ENCODE measurements at regions not wholly inside any gene's neighbourhood (a gene's known extent, or its start where the extent isn't known, plus 50 kb on each side); places are given as distances from the start of the nearest gene placed in this dataset.

DNA sequence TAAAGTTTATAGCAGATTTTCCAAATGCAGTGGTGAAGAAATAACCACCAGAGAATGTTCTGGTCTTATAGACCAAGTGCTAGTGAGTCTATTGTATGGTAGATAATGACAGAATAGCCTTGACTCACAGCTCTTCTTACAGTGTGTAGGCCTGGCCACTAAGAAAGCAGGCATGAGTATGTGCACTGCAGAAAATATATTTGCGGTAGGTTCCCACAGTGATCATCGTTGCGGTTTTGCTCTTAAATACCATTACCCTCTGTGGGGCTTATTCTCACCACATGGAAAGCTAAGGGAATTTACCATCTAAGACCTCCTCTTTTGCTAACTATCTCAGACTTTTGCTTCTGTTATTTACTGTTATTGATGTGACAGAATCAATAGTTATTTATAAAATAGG is 212.3 kb upstream of the SYNDIG1 start:
- DNase-seq (ENCODE audit: low spot score): no peak

DNA sequence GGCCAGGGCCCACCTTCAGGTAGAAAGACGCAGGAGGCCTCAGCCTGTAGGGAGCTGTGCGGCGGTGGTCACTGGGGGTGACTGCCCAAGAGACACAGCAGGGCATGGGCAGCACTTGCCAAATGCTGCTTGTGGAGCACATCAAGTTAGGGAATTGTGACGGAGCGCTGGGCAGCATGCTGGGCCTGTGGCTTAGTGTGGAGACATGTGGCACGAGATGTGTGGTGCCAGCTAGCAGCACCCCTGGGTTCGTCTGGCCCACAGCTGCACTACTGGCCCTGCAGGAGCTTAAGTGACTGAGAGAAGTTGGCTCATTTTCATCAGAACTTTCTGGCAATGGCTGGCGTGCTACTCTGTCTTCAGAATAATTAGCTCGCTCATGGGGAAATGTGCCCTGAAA is 213.1 kb upstream of the SYNDIG1 start:
- DNase-seq (ENCODE audit: low spot score): no peak

DNA sequence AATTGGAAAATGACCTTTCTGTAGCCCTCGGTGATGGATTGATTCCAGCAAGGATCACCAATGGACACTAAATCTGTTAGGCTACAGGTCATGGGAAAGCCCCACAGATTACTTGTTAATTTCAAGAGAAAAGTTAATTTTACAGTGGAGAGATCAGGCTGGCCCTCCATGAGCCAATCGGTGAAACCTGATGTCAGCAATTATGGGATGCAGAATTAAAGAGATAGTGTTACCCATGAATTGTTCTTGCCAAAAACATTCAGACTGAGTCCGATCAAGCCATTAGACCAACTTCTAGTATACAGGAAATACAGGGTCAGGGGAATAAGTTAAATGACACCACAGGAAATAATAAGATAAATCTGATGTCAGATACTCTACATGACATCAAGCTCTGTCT is 214.9 kb upstream of the SYNDIG1 start:
- DNase-seq (ENCODE audit: low spot score): no peak

DNA sequence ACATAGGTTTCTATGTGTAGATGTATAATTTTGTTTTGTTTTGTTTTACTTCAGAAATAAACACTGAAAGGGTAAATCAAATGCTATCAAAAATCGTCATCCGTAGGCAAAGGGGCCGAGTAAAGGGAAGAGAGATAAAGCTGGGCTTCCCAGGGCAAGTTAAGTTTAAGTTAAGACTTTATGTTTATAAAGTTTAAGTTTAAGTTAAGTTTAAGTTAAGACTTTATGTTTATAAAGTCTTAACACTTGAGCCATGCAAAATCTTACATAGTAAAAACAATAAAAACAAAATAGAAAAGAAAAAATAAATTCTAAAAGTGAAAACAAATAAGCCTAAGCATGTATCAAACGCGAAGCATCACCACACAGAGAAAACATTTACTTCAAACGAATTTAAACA is 216.1 kb upstream of the SYNDIG1 start:
- DNase-seq (ENCODE audit: low spot score): no peak

DNA sequence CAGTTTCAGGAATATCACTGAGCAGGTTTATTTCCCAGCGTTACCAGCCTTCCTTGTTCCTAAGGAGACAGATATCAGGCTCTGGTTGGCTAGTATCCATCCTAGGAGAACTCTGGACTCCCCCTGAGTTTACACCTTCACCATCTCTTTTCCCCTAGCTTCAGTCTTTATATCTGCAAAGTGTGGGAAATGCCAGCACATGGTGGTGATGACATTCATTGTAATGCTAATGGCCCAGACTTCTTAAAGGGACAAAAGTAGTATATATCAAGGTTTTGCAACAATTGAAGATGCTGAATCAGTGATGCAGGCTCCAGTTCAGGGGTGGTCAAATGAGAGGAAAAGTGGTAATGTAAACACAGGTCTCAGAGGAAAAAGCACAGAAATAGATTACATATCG is 224.3 kb upstream of the SYNDIG1 start:
- no peak for DNase-seq (ENCODE audit: low spot score)

DNA sequence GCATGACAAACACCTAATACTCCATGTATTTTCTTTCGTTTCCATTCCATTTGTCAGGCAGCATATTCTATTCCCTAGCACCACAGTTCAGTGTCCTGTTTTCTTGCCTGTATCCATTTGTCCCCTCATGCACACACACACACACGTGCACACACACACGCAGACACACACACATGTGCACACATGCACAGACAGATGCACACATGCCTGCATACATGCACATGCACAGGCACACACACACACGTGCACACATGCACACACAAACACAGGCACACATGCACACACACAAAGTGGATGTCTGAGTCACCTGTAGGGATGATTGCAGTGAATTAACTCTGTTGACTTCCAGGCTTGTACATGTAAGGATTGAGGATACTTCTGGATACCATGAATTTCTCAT is 226.7 kb upstream of the SYNDIG1 start:
- no peak for DNase-seq (ENCODE audit: low spot score)

DNA sequence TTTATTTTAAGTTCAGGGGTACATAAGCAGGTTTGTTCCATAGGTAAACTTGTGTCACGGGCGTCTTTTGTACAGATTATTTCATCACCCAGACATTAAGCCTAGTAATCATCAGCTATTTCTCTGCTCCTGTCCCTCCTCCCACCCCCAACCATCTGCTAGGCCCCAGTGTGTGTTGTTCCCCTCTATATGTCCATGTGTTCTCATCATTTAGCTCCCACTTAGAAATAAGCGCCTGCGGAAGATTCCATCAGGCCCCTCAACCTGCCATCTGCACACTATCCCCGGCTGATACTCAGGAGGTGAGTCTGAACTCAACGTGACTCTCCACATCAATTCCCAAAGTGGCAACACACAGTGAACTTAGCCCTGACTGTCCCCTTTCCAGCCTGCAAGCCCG is 228.0 kb upstream of the SYNDIG1 start:
- DNase-seq (ENCODE audit: low spot score): no peak

DNA sequence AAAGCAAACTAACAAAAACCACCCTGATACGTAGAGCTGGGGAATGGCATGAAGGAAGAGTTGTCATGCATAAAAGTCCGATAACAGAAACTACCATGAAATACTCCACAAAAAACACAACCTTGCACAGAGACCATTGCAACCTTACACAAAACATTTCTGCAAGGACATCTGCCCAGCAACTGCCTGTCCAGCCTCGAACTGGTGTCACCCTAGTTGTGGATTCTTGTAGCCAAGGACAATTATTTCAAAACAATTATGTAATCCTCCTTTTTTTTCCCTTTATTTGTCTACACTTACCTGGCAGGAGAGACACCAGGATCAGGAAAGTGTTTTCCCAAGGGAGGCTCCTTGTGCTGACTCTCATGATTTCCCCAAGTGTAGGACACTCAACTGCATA is 232.5 kb upstream of the SYNDIG1 start:
- DNase-seq (ENCODE audit: low spot score): no peak

DNA sequence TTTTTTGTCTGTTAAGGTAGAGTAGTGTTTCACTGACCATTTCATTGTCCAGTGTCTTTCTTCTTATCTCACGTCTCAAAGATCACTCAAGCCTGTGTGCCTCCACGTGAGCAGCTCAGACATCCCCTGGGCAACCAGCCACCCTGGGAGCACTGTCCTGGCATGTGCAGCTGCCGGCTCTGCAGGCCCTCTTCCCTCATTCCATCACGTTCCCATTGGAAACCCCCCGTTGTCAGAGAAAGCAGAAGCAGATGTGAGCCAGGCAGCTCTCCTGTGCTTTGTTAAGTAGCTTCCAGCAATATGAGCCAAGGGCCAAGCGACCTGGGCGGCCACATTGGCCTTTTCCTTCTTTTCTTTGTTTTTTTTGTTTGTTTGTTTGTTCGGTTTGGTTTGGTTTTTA is 233.2 kb upstream of the SYNDIG1 start:
- no peak for DNase-seq (ENCODE audit: low spot score)

DNA sequence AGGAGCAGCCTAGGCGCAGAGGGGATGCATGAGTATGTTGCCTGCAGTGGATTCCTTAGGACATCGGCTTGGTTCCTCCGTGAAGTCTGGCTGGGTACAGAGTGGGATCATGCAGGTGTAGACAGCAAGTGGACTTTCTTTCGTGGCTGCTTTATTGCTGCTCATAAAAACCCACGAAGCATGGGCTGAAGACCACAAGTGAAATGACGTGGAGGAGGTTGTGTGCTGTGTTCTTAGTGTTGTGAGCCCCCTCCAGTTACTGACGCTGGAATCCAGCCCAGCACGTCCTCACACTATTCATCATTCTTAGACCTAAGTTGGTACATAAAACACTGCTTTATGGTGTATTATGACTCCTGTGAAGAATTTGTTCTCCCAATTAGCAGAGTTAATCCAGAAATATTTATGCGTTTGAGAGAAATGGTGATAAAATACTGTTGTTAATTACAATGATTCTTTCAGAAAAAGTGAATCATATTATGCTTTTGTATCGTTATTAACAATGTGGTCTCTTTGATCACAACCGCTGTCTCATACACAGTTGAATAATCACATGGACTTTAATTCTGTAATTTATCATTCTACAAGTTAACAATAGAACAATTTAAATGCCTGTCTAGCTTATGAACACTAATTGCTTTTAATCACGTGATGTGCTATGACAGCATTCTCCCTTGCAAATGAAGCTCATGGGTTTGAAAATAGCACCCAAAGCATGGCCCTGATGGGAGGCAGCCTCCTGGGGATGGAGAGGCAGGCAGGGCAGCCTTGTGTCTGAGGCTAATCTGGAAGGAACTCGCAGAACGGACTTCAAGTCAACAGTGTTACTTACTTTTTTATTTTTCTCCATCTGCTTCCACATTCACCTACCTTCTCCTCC is 233.9 kb upstream of the SYNDIG1 start:
- DNase-seq (ENCODE audit: low spot score): no peak

DNA sequence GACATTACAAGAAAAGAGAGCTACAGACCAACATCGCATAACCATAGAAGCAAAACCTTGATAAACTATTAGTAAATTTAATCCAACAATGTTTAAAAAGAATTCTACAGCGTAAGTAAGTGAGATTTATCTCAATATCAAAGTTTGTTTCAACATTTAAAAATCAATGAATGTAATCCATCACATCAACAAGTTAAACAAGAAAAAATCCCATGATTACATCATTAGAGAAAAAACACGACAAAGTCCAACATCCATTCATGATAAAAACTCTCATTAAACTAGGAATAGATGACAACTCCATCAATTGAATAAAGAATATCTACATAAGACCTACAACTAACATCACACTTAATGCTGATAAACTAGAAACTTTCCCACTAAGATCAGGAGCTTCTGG is 239.0 kb upstream of the GGTLC1 start:
- DNase-seq (ENCODE audit: low spot score): no peak

DNA sequence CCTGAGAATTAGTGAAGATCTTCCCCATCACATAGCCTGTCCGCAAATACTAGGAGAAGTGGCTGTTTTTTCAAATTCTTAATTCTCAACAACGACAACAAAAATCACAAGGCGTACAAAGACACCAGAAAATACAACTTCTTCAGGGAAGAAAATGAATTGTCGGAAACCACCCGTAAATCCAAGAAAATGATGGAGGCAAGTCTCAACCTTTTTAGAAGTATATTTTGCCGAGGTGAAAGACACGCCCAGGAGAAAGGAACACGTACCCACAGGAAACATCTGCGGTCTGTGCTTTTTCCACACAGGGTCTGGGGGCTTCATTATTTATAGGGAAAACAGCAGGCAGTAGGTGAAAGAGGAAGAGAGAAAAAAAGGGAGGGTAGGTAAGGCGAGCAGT is 223.9 kb upstream of the GGTLC1 start:
- no peak for DNase-seq (ENCODE audit: low spot score)

DNA sequence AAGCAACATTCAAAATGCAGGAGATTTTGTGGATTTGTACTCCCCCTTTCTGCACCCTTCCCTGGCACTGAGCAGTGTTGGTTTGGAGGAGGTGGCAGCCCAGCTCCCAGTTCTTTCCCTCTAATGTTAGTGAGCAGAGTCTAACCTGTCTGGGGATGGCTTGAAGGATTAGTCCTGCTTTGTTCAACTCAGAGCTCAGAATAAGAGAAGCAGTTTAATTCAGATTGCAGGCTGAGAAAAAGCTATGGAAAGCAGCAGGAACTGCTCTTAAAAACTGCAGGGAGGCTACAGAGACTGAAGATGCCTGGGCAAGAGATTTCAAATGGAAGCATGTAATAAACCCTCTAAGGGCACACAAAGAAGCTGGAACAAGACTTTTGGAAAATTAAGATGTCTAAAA is 223.4 kb upstream of the GGTLC1 start:
- DNase-seq (ENCODE audit: low spot score): no peak

DNA sequence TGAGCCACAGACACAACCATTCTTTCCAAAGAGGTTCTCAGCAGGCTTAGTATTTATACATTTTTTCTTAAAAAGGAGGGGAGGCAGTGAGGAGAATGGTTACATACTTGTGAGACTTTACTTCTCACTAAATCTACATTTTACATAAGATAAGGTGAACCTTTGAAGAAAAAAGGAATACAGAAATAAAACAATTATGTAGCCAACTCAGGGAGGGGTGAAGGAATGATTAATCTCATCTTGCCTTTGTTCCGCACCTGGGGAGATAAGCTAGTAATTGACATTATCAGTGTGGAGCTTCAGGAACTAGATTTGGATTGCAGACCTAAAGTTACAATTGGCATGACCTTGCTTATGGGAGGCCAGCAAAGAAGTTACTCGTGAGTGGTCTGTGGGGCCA is 221.8 kb upstream of the GGTLC1 start:
- DNase-seq (ENCODE audit: low spot score): no peak

DNA sequence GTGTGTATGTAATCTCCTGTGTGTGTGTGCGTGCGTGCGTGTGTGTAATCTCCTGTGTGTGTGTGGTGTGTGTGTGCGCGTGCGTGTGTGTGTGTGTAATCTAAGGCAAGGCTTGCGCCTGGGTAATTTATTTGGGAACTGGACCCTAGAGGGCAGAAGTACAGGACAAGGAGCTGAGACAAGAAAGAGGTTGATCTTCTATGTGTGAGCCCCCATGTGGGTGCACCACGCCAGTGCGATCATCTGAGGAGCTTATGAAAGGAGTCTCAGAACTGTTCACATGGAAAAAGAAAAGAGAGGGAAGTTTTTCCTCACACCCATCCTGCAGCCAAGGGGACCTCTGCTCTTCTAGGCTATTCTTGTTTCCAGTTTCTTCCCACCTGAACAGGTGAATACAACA is 220.1 kb upstream of the GGTLC1 start:
- no peak for DNase-seq (ENCODE audit: low spot score)

DNA sequence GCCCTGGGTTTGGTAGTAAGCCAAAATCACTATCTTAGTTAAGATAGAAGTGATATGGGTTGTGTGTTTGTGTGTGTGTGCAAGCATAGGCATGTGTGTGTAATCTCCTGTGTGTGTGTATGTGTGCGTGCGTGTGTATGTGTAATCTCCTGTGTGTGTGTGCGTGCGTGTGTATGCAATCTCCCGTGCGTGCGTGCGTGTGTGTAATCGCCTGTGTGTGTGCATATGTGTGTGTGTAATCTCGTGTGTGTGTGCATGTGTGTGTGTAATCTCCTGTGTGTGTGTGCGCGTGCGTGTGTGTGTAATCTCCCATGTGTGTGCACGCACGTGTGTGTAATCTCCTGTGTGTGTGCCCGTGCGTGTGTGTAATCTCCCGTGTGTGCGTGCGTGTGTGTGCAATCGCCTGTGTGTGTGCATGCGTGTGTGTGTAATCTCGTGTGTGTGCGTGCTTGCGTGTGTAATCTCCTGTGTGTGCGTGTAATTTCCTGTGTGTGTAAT is 219.3 kb upstream of the GGTLC1 start:
- no peak for DNase-seq (ENCODE audit: low spot score)

DNA sequence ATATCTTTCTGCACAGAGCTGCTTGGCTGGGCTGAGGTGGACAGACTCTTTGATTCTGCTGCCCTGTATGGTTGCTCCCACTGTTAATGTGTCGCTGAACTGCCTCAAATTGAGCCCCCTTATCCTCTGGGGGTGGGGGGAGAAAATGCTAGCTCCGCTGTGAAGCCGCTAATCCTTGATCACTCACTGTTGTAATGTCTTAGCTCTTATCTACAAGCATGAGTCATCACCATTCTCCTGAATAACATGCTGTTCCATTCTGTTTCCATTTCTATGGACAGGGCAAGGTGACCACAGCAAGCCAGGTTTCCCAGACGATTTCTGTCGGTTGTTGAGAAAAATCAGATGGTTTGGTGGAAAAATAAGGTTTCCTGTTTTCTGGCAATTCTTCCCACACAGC is 218.4 kb upstream of the GGTLC1 start:
- DNase-seq (ENCODE audit: low spot score): no peak

DNA sequence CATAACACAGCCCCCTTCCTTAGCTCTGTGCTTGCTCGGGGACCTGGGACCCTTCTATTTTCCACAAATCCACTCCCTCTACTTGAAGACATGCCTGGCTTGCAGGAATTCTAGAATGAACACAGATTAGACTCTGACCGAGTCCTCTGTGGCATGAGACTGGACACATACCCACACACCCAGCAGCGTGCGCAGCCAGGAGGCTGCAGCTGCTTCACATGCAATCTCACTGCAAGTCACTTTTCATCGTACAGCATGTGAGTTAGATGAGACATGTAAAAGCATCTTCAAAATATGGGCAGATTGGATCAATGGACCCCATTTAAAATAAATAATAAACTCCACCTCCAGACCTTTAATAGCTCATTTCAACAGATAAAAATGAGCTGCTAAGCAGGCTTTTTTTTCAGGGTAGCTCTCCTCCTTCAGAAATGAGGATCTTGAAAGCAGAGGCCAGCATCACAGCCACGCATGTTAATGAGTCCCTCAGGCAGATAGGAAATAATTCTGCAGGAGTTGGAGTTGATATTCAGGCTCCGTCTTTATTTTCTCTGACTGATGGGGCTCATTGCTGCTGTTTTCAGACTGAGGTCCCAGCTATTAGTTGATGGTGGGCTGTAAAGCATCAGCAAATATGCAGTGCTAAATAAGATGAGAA is 215.1 kb upstream of the GGTLC1 start:
- no peak for DNase-seq (ENCODE audit: low spot score)

DNA sequence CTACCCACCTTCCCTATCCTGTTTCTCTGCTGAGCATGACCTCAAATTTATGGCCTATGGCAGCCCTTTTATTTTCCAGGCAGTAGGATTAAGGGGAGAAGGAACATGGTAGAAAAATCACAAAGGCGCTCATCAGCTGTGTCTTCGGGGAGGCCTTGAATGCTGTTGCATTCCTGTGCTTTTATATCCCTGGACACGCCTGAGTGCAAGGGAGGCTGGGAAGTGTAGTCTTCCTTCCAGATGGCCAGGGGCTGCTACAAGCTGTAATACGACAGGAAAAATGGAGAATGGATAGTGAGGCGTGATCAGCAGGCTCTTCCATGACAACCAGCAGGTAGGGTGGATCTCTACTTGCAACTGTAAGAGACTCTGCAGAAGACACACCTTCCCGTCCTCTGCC is 210.9 kb upstream of the GGTLC1 start:
- no peak for DNase-seq (ENCODE audit: low spot score)

DNA sequence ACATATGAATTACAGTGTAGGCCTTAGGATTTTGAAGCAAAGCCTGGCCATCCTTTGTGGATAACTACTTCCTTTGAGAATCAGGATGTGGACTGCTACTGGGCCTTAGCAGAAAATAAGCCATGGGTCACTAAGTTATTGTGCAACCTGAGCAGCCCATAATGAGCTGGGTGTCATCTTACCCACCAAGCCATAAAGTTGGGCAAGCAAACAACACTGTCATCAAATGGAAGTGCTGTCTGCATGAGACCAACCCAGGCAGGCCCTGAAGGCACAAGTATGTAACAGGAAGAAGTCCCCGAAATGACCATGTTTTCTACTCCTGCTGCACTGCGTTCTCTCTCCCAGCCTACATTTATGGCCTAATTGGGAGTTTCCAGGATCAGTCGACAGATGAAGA is 205.6 kb upstream of the GGTLC1 start:
- DNase-seq (ENCODE audit: low spot score): no peak

DNA sequence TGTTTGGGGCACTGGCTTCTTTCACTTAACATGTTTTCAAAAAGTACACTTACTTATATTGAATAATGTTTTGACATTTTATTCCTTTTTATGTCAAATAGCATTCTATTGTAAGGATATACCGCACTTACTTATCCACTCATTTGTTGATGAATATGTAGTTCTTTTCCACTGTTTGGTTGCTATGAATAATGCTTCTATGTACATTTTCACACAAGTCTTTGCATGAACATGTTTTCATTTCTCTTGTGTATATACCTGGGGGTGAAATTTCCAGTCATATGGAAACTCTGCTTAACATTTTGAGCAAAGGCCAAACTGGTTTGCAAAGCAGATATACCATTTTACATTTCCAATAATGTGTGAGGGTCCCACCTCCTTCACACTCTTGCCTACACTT is 202.3 kb upstream of the GGTLC1 start:
- DNase-seq (ENCODE audit: low spot score): no peak

DNA sequence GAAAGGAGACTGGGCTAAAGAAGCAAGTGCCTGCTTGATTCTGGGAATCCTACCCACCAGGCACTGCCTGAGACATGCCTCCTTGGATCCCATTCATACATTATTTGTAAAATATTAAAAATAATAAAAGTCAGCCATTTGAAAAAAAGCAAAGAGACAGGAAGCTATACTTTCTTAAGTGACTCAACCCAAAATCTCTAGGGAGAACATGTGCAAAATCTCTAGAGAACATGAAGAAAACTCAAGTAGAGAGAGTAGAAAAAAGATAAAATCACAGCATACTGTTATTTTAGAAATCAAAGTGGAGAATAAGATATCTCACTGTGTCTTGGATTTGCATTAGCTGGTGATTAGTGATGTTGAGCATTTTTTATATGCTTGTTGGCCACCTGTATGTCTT is 197.2 kb upstream of the GGTLC1 start:
- DNase-seq (ENCODE audit: low spot score): no peak

DNA sequence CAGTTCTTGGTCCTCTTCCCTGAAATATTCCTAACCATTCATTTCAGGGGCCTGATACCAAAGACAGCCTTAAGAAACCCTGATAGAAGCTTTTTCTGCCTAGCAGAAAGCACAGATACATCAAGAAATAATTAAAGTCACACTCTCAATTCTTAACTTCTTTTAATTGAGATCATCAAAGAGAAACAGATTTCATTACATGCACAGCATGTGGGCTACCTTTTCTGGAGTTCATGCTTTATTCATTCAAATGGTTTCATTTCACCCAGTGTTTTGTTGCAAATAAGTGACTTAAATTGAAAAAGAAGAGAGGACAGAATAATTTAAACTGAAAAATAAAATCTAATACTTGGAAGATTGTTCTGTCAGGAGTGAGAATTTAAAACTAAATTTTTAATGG is 192.6 kb upstream of the GGTLC1 start:
- DNase-seq (ENCODE audit: low spot score): no peak

DNA sequence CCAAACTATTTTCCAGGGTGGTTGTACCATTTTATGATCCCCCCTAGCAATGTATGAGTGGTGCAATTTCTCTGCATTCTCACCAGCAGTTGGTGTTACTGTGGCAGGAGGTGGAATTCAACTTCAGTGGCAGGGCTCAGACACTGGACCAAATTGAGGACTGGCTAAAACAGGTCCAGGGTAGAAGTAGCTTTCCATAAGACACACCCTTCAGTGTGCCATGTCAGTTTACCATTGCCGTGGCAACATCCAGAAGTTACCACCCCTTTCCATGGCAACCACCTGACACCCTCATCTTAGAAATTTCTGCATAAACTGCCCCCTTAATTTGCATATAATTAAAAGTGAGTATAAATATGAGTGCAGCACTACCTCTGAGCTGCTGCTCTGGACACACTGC is 180.7 kb upstream of the GGTLC1 start:
- no peak for DNase-seq (ENCODE audit: low spot score)
